ENCODE measurements at regions not wholly inside any gene's neighbourhood (a gene's known extent, or its start where the extent isn't known, plus 50 kb on each side); places are given as distances from the start of the nearest gene placed in this dataset.

DNA sequence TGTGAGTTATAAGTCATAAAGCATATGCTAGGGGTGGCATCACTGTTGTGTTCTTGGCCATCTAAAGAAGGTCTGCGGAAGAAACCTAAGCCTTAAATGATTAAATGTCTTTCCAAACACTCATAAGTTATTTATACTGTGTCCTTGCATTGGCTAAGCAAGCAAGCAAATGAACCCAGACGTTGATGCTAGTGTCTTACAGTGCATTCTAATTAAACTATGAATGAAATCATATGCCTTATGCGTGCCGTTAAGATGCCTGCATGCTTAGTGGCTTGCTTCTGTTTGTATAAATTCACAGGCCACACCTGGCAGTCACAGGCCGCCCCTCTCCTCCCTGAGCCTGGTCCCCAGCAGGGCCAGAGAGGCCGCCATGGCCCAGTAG, 49.9 kb downstream of the RIN2 start:
- DNase-seq (ENCODE audit: low spot score): no peak

DNA sequence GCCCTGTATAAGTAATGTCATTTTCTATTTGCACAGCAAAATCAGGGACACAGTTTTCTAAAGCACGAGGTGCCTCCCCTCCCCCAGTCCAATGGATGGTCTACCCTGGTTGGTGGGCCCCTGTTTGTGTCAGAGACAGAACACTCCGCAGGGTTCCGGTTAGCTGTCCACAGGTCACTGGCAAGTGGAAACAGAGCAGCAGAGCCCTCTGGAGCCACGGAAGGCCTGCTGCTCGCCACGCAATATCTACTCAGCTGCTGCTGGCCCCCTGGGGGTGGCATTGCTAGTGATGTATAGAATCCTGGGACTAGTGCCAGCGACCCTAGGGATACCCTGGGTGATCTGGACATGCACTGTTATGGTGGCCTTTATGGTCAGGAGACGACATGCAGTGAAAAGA, 50.4 kb downstream of the RIN2 start:
- no peak for DNase-seq (ENCODE audit: low spot score)

GRCh38 chr20:19809505-19809904, 51.4 kb downstream of the RIN2 start:
- DNase-seq (ENCODE audit: low spot score): no peak

- DNase-seq (ENCODE audit: low spot score): no peak
Measured at GRCh38 chr20:19811231-19811630, 53.2 kb downstream of the RIN2 start.

DNA sequence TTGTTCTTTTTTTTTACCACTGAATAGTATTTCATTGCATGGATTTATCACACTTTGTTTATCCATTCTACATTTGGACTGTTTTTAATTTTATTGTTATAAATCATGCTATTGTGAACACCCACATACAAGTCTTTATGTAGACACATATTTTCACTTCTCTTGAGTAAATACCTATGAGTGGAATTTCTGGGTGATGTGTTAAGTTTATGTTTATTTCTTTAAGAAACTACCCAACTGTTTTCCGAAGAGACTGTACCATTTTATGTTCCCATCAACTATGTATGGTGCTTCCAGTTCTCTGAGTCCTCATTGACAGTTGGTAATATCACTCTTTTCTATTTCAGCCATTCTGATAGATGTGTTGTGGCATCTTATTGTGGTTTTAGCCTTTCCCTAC, 54.0 kb downstream of the RIN2 start:
- DNase-seq (ENCODE audit: low spot score): no peak

GRCh38 chr20:19812696-19813095, 54.6 kb downstream of the RIN2 start:
- DNase-seq (ENCODE audit: low spot score): no peak

DNA sequence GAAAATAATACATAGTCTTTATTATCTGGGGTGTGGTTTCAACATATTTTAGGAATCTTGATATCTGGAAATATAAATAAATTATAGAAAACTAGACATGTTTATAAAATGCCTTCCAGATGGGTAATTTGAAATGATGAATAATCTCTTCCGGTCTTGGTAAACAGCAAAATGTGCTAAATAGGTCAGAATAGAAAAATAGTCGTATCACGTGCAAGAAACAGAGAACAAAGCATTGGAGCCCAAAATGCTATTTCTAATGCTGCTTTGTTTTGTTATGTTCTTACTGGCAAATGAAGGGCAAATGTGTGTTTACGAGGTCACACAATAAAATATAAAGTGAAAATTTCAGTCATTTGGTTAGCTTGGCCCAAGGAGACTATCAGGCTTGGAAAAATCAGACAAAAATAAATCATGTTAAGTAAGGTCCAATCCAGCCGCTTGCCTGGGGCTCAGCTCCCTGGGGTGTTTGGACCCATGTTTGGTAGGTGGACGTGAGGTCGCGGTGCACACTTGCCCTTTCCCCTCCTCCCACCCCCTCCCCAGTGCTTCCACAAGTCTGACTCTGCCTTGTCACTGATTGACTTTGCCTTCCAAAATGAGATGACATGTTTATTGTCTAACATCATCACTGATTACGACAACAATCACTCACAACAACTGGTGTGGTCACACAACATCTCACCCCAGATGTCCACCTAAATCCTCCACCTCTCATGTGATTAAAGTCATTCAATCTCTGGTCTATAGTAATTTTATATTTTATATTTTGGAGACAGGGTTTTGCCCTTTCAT, 56.0 kb downstream of the RIN2 start:
- DNase-seq (ENCODE audit: low spot score): no peak

DNA sequence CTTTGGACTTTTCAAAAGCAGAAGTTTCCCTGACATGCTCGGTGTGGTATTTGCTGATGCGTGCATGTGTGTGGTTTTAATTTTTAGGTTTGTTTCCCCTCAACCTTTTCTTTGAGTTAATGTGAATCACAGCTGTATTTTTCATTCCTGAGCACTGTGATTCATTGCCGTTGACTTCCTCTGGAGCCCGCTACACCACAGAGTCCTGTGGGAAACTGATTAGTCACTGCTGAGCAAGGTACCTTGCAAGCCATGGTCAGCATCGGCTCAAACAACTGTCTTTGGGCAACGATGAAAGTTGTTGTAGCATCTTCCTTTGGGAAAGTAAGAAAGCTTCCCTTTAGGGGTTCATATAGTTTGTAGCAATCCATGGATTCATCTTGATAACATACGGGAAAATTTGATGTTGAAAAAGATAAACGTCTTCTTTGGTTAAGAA, 57.5 kb downstream of the RIN2 start:
- DNase-seq (ENCODE audit: low spot score): no peak

DNA sequence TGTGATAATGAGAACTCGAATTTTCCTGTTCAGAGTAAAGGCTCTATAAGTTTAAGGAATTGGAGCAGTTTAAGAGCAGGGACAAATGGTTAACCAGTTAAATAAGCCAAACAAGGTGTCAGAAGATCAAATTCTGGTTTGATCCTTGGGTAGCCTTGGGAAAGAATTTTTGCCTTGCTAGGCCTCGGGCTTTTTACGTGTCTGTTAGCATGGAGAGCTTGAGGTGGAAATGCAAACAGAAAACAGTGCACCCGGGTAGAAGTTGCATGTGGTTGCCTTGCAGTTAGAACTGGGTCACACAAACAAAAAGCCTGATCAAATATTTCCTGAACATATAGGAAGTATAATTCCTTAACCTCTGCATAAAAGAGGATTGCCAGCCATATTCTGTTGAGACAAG, 58.3 kb downstream of the RIN2 start:
- no peak for DNase-seq (ENCODE audit: low spot score)

- no peak for DNase-seq (ENCODE audit: low spot score)
Measured at GRCh38 chr20:19817017-19817416, 59.0 kb downstream of the RIN2 start.

DNA sequence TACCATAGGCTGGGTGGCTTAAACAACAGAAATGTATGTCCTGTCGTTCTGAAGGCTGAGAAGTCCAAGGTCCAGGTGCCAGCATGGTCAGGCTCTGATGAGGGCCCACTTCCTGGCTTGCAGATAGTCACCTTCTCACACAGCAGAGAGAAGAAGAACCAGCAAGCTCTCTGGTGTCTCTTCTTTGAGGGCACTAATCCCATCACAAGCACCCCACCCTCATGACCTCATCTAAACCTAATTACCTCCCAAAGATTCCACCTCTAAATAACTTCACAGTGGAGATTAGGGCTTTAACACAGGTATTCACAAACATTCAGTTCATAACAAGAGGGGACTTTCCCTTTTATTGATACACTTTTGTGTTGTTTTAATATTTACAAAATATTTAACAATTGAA, 61.1 kb downstream of the RIN2 start:
- no peak for DNase-seq (ENCODE audit: low spot score)

- DNase-seq (ENCODE audit: low spot score): no peak
Measured at GRCh38 chr20:19820555-19821211, 62.6 kb downstream of the RIN2 start.

DNA sequence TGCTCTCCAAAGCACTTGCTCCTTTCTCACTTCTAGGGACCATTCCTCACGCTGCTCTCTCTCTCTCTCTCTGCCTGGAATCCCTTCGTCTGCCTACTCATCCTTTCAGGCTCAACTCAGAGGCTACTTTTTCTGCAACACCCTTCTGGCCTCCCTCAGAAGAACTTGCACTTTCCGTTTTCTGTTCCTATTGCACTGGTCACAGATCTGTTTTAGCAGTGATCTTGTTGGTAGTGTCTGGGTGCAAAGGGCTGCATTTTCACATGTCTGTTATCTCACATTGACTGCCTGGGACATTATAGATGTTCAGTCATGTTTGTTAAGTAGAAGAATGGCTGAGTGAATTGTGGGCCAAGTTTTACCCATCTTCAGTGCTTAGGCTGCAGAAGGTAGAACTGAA, 63.5 kb downstream of the RIN2 start:
- DNase-seq (ENCODE audit: low spot score): no peak

- no peak for DNase-seq (ENCODE audit: low spot score)
Measured at GRCh38 chr20:19823216-19823615, 65.2 kb downstream of the RIN2 start.

DNA sequence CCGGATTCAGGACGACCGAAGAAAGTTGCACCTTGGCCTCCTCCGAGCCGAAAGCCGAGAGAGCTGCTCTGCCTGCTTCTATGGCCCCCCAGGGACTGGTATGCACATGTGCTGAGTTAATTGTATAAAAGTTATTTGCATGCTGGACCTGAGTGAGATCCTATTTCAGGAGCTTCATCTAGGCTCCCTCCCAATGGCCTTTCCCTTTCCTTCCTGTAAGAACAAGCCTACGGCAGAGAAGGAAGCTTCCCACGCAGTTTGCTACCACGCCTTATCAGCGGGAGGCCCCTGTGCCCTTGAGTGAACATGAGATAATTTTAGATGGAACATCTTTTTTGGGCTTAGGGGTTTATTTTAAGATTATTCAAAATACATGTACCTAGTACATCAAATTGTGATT, 65.9 kb downstream of the RIN2 start:
- DNase-seq (ENCODE audit: low spot score): no peak

DNA sequence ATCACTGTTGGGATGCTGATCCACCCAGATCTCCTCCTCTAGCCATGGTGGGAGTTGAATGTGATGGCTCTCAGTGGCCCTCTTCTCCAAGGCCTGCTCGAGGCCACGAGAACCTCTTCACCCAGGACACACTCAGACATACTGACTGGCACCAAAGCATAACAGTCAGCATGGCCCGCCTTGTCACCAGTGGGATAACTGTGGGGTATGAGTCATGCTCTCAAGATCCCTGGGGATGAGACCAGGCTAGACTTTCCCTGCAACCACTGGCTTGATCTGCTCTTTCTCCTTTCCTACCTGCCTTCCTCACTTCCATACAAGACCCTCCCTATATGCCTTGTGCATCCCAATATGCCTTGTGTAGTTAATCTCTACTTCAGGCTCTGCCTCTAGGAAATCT, 66.8 kb downstream of the RIN2 start:
- DNase-seq (ENCODE audit: low spot score): no peak

DNA sequence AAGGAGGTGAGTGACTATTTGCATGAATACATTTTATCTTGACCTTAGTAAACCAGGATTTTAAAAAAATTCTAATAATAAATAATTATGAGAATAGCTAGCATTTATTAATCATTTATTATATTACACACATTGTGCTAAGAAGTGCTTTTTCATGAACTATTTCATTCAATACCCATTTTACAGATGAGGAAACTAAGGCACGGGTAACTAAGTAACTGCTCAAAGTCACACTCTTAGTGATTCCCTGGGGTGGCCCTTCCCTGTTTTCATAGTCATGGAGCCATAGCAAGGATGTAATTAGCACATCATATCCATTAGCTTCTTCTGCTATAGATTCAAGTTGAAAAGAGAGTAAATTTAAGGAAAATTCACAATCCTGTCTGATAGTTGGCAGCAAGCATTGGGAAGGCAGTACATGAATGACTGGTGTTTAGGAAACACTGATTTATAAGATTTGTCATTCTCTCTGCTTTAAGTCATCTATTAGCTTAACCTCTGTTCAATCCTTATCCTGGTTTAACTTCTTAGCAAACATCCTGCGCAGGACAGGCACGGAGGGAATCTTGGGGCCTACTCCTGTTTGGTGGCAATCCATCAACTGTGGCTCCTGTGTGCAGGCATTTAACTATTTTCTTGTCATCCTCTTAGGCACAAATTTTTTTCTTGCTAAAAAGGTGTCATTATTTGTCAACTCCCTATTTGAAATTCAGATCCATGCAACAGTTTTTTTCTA, 68.3 kb downstream of the RIN2 start:
- no peak for DNase-seq (ENCODE audit: low spot score)

- DNase-seq (ENCODE audit: low spot score): no peak
Measured at GRCh38 chr20:19827818-19828217, 69.8 kb downstream of the RIN2 start.

- DNase-seq (ENCODE audit: low spot score): peak; percentile 21
Measured at GRCh38 chr20:19828232-19828631, 70.2 kb downstream of the RIN2 start.

GRCh38 chr20:19830211-19830785, 72.2 kb downstream of the RIN2 start:
- no peak for DNase-seq (ENCODE audit: low spot score)

DNA sequence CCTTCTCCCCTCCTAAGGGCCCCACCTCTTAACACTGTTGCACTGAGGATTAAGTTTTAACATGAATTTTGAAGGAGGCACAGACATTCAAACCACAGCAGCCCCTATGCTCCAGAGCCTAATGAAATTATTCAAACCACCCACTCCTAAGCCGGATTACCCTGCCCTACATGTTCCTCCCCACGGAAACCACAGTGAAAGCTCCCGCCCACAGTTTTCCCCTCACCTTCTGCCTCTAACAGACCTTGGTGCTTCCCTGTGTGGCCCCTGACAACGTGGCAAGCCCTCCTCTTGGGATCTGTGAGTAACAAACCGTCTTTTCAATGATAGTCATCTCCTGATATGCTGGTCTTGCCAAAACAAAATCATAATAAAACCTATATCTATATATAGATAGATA, 74.8 kb downstream of the RIN2 start:
- DNase-seq (ENCODE audit: low spot score): no peak

DNA sequence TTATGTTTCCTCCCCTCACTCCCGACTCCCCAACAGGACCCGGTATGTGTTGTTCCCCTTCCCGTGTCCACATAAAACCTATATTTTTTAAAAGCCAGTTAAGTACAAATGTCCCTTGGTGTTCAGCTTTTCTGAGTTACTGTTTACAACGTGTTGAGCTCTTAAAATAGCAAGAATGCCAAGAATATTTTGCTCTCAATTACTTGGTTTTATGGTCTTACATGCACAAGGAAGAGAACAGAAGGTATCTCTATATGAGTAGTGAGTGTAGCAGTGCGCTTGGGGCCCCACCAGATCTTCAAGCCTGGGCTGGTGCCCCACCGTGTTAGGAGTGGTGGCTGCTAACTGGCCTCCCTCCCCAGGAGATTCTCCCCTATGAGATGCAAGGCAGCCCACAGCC, 75.3 kb downstream of the RIN2 start:
- no peak for DNase-seq (ENCODE audit: low spot score)

DNA sequence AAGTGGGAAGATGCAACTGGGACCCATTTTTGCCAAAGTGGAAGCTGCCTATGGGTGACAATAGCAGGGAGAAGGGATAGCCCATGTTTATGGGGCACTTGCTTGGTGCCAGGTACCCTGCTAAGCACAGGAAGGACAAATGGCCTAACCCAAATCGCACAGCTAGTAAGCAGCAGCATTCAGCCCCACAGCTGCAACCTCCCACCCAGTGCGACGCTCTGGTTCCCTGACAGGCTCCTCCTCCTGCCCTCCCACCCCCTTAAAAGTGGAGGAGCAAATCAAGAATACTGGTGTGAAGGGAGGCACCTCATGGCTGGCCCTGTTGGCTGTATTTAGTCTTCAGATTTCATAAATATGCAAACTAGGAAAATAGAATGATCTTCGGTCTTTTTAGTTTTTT, 76.2 kb downstream of the RIN2 start:
- DNase-seq (ENCODE audit: low spot score): no peak
